Nephron (organoid): ENCODE measurements at regions not wholly inside any gene's neighbourhood (a gene's known extent, or its start where the extent isn't known, plus 50 kb on each side); places are given as distances from the start of the nearest gene placed in this dataset.

Experiments
- H3K27ac Mint-ChIP-seq, 3 experiments: 2 replicates each; pipeline ENCODE4 v1.8.0; 2020; ENCODE audit warnings: mixed read lengths in 3 of 3, mild to moderate bottlenecking in 2 of 3, moderate library complexity in 1 of 3
- H3K27me3 Mint-ChIP-seq: 2 replicates; pipeline ENCODE4 v1.8.0; 2021; ENCODE audit warnings: low read depth, mild to moderate bottlenecking, moderate library complexity, mixed read lengths
- H3K36me3 Mint-ChIP-seq: 2 replicates; pipeline ENCODE4 v1.8.0; 2020; ENCODE audit warnings: low read depth, mixed read lengths
- H3K4me1 Mint-ChIP-seq: 2 replicates; pipeline ENCODE4 v1.8.0; 2020; ENCODE audit warnings: mixed read lengths
- H3K4me3 Mint-ChIP-seq, 3 experiments: 2 replicates each; pipeline ENCODE4 v1.8.0; 2020; ENCODE audit warnings: mild to moderate bottlenecking in 3 of 3, mixed read lengths in 3 of 3, moderate library complexity in 2 of 3
- H3K9me3 Mint-ChIP-seq: 2 replicates; pipeline ENCODE4 v1.8.0; 2020; ENCODE audit warnings: mixed read lengths
- TF ChIP-seq, protein P1 (sequence below), 3 experiments: fragments of 200-600 bp; sonication (generic); IDR thresholded peaks; one replicate each; pipeline ENCODE4 v1.5.0; 2021; ENCODE audit warnings: antibody characterized with exemption in 3 of 3; ENCODE audit not compliant: unreplicated experiment in 3 of 3

GRCh38 chr4:25531272-25531671, 124.4 kb upstream of the SLC34A2 start:
- TF ChIP-seq, protein P1, sequence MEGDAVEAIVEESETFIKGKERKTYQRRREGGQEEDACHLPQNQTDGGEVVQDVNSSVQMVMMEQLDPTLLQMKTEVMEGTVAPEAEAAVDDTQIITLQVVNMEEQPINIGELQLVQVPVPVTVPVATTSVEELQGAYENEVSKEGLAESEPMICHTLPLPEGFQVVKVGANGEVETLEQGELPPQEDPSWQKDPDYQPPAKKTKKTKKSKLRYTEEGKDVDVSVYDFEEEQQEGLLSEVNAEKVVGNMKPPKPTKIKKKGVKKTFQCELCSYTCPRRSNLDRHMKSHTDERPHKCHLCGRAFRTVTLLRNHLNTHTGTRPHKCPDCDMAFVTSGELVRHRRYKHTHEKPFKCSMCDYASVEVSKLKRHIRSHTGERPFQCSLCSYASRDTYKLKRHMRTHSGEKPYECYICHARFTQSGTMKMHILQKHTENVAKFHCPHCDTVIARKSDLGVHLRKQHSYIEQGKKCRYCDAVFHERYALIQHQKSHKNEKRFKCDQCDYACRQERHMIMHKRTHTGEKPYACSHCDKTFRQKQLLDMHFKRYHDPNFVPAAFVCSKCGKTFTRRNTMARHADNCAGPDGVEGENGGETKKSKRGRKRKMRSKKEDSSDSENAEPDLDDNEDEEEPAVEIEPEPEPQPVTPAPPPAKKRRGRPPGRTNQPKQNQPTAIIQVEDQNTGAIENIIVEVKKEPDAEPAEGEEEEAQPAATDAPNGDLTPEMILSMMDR (IDR thresholded peaks at IDR 0.05; ENCODE audit: unreplicated experiment in 3 of 3) = no peak
- no peaks in the 10 kb centered on the region for H3K9me3 Mint-ChIP-seq
- peaks cover 14% of the 10 kb centered on the region for H3K4me1 Mint-ChIP-seq
- no peaks in the 10 kb centered on the region for H3K27me3 Mint-ChIP-seq
- H3K36me3 Mint-ChIP-seq = no peaks in the 10 kb centered on the region
- H3K27ac Mint-ChIP-seq = no peak overlapping the region
- no peak overlapping the region for H3K4me3 Mint-ChIP-seq

GRCh38 chr4:25532591-25532990, 123.1 kb upstream of the SLC34A2 start:
- TF ChIP-seq, protein P1 (IDR thresholded peaks at IDR 0.05; ENCODE audit: unreplicated experiment in 3 of 3) = no peak
- no peaks in the 10 kb centered on the region for H3K9me3 Mint-ChIP-seq

DNA sequence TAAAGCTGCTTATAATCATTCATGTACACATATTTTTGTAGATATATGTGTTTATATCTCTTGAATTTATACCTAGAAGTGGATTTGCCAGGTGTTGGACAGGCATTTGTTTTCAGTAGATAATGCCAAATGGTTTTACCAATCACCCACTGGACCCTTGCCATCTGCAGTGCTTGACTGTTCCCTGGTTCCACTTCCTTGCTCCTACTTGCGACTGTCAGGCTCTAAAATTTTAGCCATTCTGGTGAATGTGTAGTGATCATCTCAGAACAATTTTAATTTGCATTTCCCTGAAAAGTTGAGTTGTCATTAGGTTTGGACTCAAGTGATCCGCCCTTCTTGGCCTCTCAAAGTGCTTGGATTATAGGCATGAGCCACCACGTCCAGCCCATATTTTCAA, 122.4 kb upstream of the SLC34A2 start:
- no peak overlapping the region for H3K4me3 Mint-ChIP-seq
- no peaks in the 10 kb centered on the region for H3K36me3 Mint-ChIP-seq
- TF ChIP-seq, protein P1 (IDR thresholded peaks at IDR 0.05; ENCODE audit: unreplicated experiment in 3 of 3) = no peak
- H3K27me3 Mint-ChIP-seq = no peaks in the 10 kb centered on the region
- peaks cover 20% of the 10 kb centered on the region for H3K4me1 Mint-ChIP-seq
- no peaks in the 10 kb centered on the region for H3K9me3 Mint-ChIP-seq
- H3K27ac Mint-ChIP-seq = no peak overlapping the region

More at GRCh38 chr4:25532591-25532990, 123.1 kb upstream of the SLC34A2 start:
- Mint-ChIP-seq H3K4me1 (peaks cover 20% of the 10 kb centered on the region), H3K27me3 (no peaks in the 10 kb centered on the region), H3K4me3 (no peak overlapping the region), H3K27ac (no peak overlapping the region), H3K36me3 (no peaks in the 10 kb centered on the region)

GRCh38 chr4:25535278-25535677, 120.4 kb upstream of the SLC34A2 start:
- H3K27me3 Mint-ChIP-seq = no peaks in the 10 kb centered on the region
- H3K4me3 Mint-ChIP-seq = no peak overlapping the region
- H3K36me3 Mint-ChIP-seq = no peaks in the 10 kb centered on the region
- TF ChIP-seq, protein P1 (IDR thresholded peaks at IDR 0.05; ENCODE audit: unreplicated experiment in 3 of 3) = no peak
- H3K9me3 Mint-ChIP-seq = no peaks in the 10 kb centered on the region
- H3K27ac Mint-ChIP-seq = peak overlapping the region; percentile 11 to 73 (median 51)
- H3K4me1 Mint-ChIP-seq = peaks cover 20% of the 10 kb centered on the region

DNA sequence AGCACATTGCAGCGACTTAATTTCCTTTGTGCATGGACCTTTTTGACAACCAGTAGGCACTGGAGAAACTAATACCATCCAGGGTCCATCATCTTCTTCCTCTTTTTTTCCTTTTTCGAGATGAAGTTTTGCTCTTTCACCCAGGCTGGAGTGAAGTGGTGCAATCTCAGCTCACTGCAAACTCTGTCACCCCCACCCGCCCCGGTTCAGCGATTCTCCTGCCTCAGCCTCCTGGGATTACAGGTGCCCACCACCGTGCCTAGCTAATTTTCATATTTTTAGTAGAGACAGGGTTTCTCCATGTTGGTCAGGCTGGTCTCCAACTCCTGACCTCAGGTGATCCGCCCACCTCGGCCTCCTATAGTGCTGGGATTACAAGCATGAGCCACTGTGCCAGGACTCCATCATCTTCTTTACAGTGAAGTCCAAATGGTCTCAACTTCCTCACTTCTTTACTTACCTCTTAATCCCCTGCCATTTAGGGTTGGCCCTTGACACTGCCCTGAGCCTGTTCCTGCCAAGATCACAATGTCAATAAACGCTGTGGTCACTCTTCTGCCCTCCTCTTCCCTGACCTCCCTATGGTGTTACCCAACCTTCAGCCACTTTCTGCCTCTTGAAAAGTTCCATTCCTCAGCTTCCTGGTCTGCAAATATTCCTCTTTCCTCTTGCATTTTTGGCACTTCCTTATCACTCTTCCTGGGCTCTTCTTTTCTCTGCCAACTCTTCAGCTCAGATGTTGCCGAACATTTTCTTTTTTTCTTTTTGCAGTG, 119.8 kb upstream of the SLC34A2 start:
- Mint-ChIP-seq H3K36me3 (no peaks in the 10 kb centered on the region), H3K9me3 (no peaks in the 10 kb centered on the region), H3K27me3 (no peaks in the 10 kb centered on the region), H3K4me3 (no peak overlapping the region), H3K27ac (peak overlapping the region in 2 of 3 experiments; percentile 51 to 73), H3K4me1 (peaks cover 20% of the 10 kb centered on the region)
- TF ChIP-seq, protein P1 (IDR thresholded peaks at IDR 0.05; ENCODE audit: unreplicated experiment in 3 of 3) = no peak
